ENCODE measurements at regions not wholly inside any gene's neighbourhood (a gene's known extent, or its start where the extent isn't known, plus 50 kb on each side); places are given as distances from the start of the nearest gene placed in this dataset.

DNA sequence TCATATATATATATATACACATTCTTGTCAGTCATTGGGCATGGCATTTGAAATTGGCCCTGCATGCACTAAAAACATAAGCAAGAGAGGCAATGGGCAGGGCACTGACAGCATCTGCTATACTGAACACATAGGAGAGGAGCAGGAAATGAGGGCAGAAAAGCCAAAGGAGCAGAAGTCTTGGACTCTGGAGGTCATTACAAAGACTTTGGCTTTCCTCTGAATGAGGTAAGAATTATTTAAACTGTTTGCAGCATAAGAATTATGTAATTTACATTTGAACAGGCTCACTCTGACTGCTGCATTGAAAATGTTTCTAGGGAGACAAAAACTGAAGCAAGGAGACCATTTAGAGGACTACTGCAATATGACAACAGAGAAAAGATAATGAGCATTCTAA lies 396.5 kb downstream of the PRDM5 start:
- no peak for FAIRE-seq
- no peak for DNase-seq (ENCODE audit: low spot score)

GRCh38 chr4:120525106-120525505 lies 397.4 kb downstream of the PRDM5 start:
- FAIRE-seq (no peak), DNase-seq (ENCODE audit: low spot score) (no peak)

DNA sequence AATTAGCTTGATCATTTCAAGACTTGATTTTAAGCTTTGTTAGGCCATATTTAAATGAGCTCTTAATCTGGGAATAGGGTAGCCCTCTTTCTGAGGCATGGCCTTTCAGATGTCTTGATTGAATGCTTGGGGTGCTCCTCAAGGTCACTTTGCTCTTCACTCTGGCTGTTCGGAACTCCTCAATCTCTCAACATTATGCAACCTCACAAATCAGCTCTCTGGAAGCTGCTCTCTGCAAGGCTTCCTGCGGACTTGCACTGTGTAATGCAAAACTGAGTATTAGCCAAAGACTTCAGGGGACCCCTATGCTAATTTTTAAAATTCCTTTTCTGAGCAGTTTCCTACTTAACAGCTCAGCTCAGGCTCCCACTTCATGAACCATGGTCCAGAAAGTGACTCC lies 398.3 kb downstream of the PRDM5 start:
- DNase-seq (ENCODE audit: low spot score) (no peak), FAIRE-seq (no peak)

DNA sequence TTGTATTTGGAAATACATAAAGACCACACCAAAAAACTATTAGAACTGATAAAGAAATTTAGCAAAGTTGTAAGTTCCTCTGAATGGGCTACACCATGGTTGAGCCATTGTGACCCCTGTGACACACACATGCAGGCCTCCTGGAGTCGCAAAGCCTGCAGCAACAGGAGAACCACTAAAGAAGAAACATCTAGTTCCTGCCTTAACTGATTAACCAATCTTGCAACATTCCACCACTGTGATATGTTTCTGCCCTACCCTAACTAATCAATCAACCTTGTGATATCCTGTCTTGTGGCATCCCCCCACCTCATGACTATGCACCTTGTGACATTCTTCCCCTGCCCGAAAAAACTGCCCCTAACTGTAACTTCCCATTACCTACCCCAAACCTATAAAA lies 401.8 kb downstream of the PRDM5 start:
- FAIRE-seq (no peak), DNase-seq (ENCODE audit: low spot score) (no peak)

DNA sequence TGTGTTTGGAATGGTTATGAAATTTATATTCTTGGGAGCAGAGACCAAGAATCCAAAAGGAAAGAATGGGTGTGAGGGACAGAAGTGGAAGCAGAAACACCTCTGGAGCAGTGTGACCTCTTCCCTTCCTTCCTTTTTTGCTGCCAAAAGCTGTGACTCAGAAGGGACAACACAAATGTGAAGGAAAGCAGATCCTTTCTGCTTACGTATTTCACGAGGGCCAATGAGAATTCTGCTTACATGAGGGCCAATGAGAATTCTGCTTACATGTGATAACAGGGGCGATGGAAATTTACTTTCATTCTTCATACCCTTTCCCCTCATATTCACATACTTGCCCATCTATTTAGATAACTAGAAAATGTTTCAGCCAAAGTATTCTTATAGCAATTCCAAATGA lies 404.6 kb downstream of the PRDM5 start:
- FAIRE-seq (peak; percentile 27), DNase-seq (ENCODE audit: low spot score) (peak; percentile 66)

DNA sequence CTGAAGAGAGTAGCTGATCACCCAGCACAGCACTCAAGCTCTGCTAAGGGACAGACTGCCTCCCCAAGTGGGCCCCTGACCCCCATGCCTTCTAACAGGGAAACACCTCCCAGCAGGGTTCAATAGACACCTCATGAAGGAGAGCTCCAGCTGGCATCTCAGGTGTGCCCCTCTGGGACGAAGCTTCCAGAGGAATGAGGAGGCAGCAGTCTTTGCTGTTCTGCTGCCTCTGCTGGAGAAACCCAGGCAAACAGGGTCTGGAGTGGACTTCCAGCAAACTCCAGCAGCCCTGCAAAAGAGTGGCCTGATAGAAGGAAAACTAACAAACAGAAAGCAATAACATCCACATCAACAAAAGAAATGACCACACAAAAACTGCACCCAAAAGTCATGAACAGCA lies 412.8 kb downstream of the PRDM5 start:
- DNase-seq (ENCODE audit: low spot score) (no peak), FAIRE-seq (no peak)

GRCh38 chr4:120509222-120509621 lies 413.3 kb downstream of the PRDM5 start:
- no peak for FAIRE-seq

DNA sequence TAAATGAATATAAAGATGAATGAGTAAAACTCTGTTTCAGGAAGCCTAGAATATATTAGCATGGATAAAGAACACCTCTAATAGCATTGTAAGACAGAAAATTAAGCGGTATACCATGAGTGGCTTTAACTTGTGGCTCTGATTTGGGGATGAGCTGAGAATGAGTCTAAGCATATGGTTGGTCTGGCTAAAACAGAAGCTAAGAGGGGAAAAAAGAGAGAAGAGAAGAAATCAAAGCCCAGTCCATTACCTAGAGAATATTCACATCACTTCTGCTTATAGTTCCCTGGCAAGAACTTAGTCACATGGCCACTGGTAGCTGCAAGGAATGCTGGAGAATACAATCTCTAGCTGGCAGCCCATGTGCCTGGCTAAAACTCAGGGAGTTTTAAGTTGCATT lies 414.5 kb downstream of the PRDM5 start:
- FAIRE-seq (no peak), DNase-seq (ENCODE audit: low spot score) (no peak)

More at GRCh38 chr4:120509222-120509621, 413.3 kb downstream of the PRDM5 start:
- no peak for DNase-seq (ENCODE audit: low spot score)

- no peak for DNase-seq (ENCODE audit: low spot score)
- FAIRE-seq: no peak
Observed at GRCh38 chr4:120506536-120506935, 416.0 kb downstream of the PRDM5 start.

- no peak for DNase-seq (ENCODE audit: low spot score)
- no peak for FAIRE-seq
Observed at GRCh38 chr4:120498678-120499077, 423.8 kb downstream of the PRDM5 start.

GRCh38 chr4:120491481-120491880 lies 424.8 kb upstream of the MAD2L1 start:
- FAIRE-seq: no peak

GRCh38 chr4:120481756-120482155 lies 415.1 kb upstream of the MAD2L1 start:
- no peak for FAIRE-seq
- no peak for DNase-seq (ENCODE audit: low spot score)

More at GRCh38 chr4:120491481-120491880, 424.8 kb upstream of the MAD2L1 start:
- DNase-seq (ENCODE audit: low spot score): no peak

DNA sequence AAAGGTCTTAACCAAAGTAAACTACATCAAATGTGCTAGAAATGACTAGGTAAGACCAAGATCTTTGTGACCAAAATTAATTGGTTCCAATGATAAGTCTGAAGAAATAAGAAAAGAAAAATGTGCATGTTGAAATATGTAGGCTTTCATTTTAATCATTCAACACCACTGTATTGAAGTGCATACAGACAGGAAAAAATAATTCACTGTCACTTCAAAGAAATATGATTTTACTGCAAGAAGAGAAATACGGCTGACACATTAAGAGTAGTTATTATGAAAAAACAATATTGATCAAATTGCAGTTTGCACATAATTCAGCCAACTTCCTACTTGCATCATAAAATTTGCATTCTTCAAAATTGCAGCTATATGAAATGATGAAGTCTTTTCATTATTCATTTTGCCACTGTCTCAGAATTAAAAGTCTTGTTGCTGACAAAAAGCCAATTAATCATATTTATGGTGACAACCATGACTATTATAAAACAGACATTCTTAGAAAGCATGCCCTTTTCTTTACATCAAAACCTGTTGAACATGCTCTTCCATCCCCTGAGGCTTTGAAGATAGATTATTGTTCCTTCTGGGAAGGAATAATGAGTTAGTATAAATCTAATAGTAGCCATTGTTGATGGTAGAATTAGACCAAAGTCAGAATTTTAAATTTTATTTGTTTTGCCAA lies 405.9 kb upstream of the MAD2L1 start:
- DNase-seq (ENCODE audit: low spot score): no peak
- no peak for FAIRE-seq

- DNase-seq (ENCODE audit: low spot score) (no peak), FAIRE-seq (no peak)
Observed at GRCh38 chr4:120466429-120466828, 399.8 kb upstream of the MAD2L1 start.

- DNase-seq (ENCODE audit: low spot score): no peak
- FAIRE-seq: no peak
Observed at GRCh38 chr4:120454788-120455187, 388.1 kb upstream of the MAD2L1 start.

DNA sequence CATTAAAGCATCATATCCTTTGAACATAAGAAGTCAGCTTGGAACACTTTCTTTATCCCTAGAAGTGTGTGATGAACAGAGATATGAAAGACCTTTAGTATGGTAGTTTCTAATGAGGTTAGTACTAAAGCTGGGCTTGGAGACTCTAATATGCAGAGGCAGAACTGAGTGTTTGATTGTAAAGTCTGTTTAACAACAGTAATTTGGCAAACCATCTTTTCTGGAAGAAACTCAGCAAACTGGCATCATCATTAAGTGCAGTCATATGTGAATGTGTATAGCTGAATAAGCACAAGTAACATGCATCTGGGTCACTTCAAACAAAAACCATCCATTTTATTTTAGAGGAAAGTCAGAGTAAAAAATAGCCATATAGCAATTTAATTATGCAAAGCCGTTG lies 385.9 kb upstream of the MAD2L1 start:
- no peak for DNase-seq (ENCODE audit: low spot score)
- no peak for FAIRE-seq

GRCh38 chr4:120452001-120452400 lies 385.4 kb upstream of the MAD2L1 start:
- no peak for DNase-seq (ENCODE audit: low spot score)
- no peak for FAIRE-seq

DNA sequence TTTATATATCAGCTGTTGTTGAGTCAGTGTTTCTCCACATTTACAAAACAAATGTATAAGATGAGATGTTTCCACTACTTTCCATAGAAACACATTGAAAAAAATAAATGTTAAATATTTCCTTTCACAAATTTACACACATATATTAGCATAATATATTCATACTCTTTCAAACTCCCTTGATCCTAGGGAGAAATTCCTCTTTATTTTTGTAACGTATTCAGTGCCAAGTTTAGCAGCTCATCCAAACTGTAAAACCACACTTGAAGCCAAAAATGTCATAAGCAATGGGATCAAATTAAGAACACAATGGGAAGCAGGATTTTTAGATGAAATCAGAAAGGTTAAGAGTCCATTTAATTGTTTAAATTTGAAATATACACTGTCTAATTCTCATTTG lies 381.1 kb upstream of the MAD2L1 start:
- no peak for FAIRE-seq
- no peak for DNase-seq (ENCODE audit: low spot score)

DNA sequence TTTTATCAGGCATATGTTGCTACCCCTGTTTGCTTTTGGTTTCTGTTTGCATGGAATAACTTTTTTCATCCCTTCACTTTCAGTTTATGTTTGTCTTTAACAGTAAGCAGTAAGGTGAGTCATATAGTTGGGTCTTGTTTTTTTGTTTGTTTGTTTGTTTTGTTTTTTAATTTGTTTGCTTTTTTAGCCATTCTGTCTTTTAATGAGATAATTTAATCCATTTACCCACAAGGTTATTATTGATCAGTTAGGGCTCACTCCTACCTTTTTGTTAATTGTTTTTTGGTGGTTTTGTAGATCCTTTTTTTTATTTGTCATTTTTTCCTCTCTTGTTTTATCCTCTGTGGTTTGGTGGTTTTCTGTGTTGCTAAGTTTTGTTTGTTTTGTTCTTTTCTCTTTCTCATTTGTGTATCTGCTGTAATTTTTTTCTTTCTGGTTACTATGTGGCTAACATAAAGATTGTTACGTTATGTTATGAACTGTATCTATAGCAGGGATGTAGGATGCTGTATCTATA lies 379.5 kb upstream of the MAD2L1 start:
- FAIRE-seq (no peak), DNase-seq (ENCODE audit: low spot score) (no peak)

DNA sequence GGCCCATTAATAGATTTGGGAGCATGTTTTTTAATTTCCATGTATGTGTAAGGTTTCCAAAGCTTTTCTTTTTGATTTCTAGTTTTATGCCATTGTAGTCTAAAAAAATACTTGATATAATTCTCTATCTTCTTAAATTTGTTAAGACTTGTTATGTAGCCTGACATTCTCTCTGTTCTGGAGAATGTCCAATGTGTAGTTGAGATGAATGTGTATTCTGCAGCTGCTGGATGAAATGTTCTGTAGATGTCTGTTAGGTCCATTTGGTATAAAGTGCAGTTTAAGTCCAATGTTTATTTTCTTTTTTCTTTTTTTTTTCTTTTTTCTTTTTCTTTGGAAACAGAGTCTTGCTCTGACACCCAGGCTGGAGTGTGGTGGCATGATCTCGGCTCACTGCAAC lies 378.5 kb upstream of the MAD2L1 start:
- no peak for FAIRE-seq
- no peak for DNase-seq (ENCODE audit: low spot score)

GRCh38 chr4:120443116-120443515 lies 376.5 kb upstream of the MAD2L1 start:
- DNase-seq (ENCODE audit: low spot score) (no peak), FAIRE-seq (no peak)

- DNase-seq (ENCODE audit: low spot score) (no peak), FAIRE-seq (no peak)
Observed at GRCh38 chr4:120440730-120441129, 374.1 kb upstream of the MAD2L1 start.

DNA sequence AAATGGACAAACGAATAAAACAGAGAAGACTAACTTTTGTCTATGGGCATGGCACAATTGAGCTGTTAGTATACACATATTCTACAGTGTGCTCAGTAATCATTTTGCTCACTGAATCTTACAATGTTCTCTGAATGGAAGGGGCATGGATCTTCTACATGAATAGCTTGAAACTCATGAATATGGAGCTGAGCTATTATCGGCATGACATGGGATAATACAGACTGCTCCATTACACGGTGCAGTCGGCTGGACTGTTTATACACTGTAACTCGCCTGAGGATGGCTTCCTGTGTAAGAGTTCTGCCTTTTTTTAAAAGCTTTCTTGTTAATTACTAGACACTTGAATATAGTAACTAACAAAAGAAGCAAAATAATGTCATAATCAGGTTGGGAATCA lies 368.5 kb upstream of the MAD2L1 start:
- no peak for DNase-seq (ENCODE audit: low spot score)
- no peak for FAIRE-seq

DNA sequence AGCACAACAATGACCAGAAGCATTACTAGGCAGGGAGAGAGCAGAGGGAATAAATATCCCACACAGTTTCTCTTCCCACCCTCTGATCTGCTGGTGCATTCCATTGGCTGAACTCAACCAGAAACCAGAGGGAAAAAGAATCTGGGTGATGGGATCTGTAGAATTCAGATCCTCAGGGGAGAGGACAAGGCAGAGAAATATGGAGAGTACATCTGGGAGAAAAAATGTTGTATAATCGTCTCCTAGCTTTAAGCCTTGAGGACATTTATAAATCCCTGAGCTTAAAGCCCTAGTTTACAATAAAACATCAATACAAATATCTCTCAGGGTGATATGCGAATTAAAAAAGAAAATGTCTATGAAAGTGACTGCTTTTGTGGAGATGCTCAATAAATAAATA lies 368.1 kb upstream of the MAD2L1 start:
- DNase-seq (ENCODE audit: low spot score) (no peak), FAIRE-seq (no peak)
